Psoas muscle (tissue), 7 donors: ENCODE measurements at regions not wholly inside any gene's neighbourhood (a gene's known extent, or its start where the extent isn't known, plus 50 kb on each side); places are given as distances from the start of the nearest gene placed in this dataset.

Source experiments
- ATAC-seq, 4 donors: fragments of 200-7000 bp; cut with Tn5 transposase; one replicate each; pipeline ENCODE4 v1.9.1; 2020; ENCODE audit warnings: moderate library complexity in 3 of 4, mild to moderate bottlenecking in 2 of 4
- DNase-seq, 2 donors: peaks; one replicate each; pipeline ENCODE4 v3.0.0-alpha.2; 2020
- H3K27ac ChIP-seq: fragments of 200-600 bp; one replicate; pipeline ENCODE4 v1.8.0; 2022
- H3K27me3 ChIP-seq, 3 donors: fragments of 200-600 bp in 1 of 3; one replicate each; pipeline versions ENCODE4 v1.6.1 to v1.8.0; 2013 to 2022; ENCODE audit warnings: low read length in 2 of 3, mild to moderate bottlenecking in 2 of 3, moderate library complexity in 1 of 3; ENCODE audit not compliant: insufficient read depth in 3 of 3
- H3K36me3 ChIP-seq, 2 donors: fragments of 200-600 bp in 1 of 2; one replicate each; pipeline versions ENCODE4 v1.6.1 to v1.8.0; 2013 to 2022; ENCODE audit warnings: low read depth in 1 of 2, mild to moderate bottlenecking in 1 of 2, moderate library complexity in 1 of 2; ENCODE audit not compliant: insufficient read depth in 1 of 2
- H3K4me1 ChIP-seq: fragments of 200-600 bp; one replicate; pipeline ENCODE4 v1.8.0; 2022
- H3K4me3 ChIP-seq: fragments of 200-600 bp; one replicate; pipeline ENCODE4 v1.8.0; 2022; ENCODE audit warnings: mild to moderate bottlenecking
- H3K9me3 ChIP-seq: fragments of 200-600 bp; one replicate; pipeline ENCODE4 v1.8.0; 2022
- WGBS, 3 donors: extraction: QIAGEN DNeasy Blood & Tissue Kit; methylation state at CpG; one replicate each; pipeline versions ENCODE4 v1.1.6 to v1.1.7; 2013; 5-methylcytosine and 5-hydroxymethylcytosine counted together
- intact Hi-C, 2 donors: fragments of 100-400 bp; cut with DNase I; formaldehyde crosslinking; loops; one replicate each; pipeline versions ENCODE4 v1.11.0 to v1.14.2; 2022
- TF ChIP-seq, protein P1 (sequence below): fragments of 200-600 bp; IDR thresholded peaks from one replicate; pipeline ENCODE4 v1.8.0; 2022; ENCODE audit warnings: antibody characterized with exemption
- donor health status: healthy with polysubstance abuse.
- donor health status: DM: no; HTN: no; CAD: no; lungs with moderate emphysema.
- donor health status: Bipolar disorder and iron deficiency.
- donor health status: healthy.
- donor health status: DM: yes; HTN: yes; CAD: no.
- donor health status: DM: no; HTN: no; CAD: no.
- donor health status: DM: yes; HTN: yes; CAD: no.

- intact Hi-C loops: loop anchor here in 1 of 2 donors (5.0 to 10.0 kb wide), 2 partner anchors 292 to 384 kb away; no protein-coding TSS in a partner anchor
- Histone ChIP-seq H3K9me3 (no peaks in the 10 kb centered on the region), H3K27me3 (peaks cover 0 to 3% (median 0%) of the 10 kb centered on the region in 3 donors), H3K4me3 (peak overlapping the region; percentile 67), H3K27ac (peak overlapping the region; percentile 30), H3K4me1 (no peaks in the 10 kb centered on the region), H3K36me3 (no peaks in the 10 kb centered on the region)
- 47 to 66% (median 65%) methylated on average over 15 of the region's 15 CpGs for WGBS, 3 donors
- ATAC-seq (no peak), DNase-seq (no peak)
- TF ChIP-seq, protein P1, sequence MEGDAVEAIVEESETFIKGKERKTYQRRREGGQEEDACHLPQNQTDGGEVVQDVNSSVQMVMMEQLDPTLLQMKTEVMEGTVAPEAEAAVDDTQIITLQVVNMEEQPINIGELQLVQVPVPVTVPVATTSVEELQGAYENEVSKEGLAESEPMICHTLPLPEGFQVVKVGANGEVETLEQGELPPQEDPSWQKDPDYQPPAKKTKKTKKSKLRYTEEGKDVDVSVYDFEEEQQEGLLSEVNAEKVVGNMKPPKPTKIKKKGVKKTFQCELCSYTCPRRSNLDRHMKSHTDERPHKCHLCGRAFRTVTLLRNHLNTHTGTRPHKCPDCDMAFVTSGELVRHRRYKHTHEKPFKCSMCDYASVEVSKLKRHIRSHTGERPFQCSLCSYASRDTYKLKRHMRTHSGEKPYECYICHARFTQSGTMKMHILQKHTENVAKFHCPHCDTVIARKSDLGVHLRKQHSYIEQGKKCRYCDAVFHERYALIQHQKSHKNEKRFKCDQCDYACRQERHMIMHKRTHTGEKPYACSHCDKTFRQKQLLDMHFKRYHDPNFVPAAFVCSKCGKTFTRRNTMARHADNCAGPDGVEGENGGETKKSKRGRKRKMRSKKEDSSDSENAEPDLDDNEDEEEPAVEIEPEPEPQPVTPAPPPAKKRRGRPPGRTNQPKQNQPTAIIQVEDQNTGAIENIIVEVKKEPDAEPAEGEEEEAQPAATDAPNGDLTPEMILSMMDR: no peak
These were observed 348.5 kb upstream of the ARGLU1 start for GRCh38 chr13:106916329-106916976.

- no peak for DNase-seq
- Histone ChIP-seq H3K9me3 (no peaks in the 10 kb centered on the region), H3K4me3 (no peak overlapping the region), H3K4me1 (no peaks in the 10 kb centered on the region), H3K27me3 (peaks cover 0 to 3% (median 0%) of the 10 kb centered on the region in 3 donors), H3K36me3 (no peaks in the 10 kb centered on the region), H3K27ac (no peak overlapping the region)
- TF ChIP-seq, protein P1: no peak
- no peak for ATAC-seq
- 82 to 86% (median 85%) methylated on average over 3 of the region's 3 CpGs for WGBS, 3 donors
- intact Hi-C loops: loop anchor here in 1 of 2 donors (5.0 to 10.0 kb wide), 2 partner anchors 290 to 383 kb away; no protein-coding TSS in a partner anchor
These were observed 347.2 kb upstream of the ARGLU1 start for GRCh38 chr13:106915146-106915545.

DNA sequence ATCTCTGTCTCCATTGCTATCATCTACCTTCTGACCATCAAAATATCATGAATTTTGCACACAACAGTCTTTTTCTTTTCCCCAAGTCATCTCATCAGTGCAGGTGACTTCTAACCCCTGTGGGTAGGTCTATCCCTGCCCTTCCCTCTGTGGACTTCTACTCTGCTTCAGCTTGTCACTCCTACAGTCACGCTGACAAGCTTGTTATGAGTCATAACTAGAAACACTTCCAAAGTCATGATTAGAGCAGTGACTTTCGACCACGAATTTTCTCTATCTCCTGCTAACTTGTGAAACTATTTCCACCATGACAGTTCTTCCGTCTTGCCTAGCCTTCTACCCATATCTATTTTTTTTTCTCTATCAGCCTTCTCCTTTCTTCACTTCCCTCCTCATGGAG, 343.7 kb upstream of the ARGLU1 start:
- H3K9me3 ChIP-seq: no peaks in the 10 kb centered on the region
- no peak overlapping the region for H3K4me3 ChIP-seq
- ATAC-seq: no peak
- H3K27me3 ChIP-seq: no peaks in the 10 kb centered on the region
- no peaks in the 10 kb centered on the region for H3K36me3 ChIP-seq
- intact Hi-C loops: loop anchor here in 1 of 2 donors (10.0 kb wide), 1 partner anchor 287 kb away; no protein-coding TSS in a partner anchor
- 56 to 76% (median 62%) methylated on average over 4 of the region's 4 CpGs for WGBS, 3 donors
- no peaks in the 10 kb centered on the region for H3K4me1 ChIP-seq
- no peak overlapping the region for H3K27ac ChIP-seq
- TF ChIP-seq, protein P1: no peak
- DNase-seq: no peak

DNA sequence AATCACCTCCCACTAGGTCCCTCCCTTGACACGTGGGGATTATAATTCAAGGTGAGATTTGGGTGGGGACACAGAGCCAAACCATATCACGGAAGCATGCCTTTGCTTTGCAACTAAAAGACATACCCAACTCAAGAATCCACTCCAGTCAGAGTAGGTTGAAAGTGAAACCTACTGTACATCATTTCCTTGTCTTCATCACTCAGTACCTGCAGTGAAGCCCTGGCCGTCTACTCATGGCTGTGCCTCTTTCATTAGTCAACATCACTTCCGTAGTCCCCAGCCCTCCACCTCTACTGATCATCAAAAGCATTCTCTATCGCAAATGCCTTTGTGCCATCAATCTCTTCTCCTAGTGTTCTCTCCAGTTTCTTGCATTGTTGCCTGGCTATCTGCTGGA, 343.1 kb upstream of the ARGLU1 start:
- TF ChIP-seq, protein P1: no peak
- WGBS, 3 donors: 67 to 91% (median 73%) methylated on average over 5 of the region's 5 CpGs
- DNase-seq (no peak), ATAC-seq (no peak)
- H3K36me3 ChIP-seq: no peaks in the 10 kb centered on the region
- H3K4me1 ChIP-seq: no peaks in the 10 kb centered on the region
- intact Hi-C loops: loop anchor here in 1 of 2 donors (10.0 kb wide), 1 partner anchor 286 kb away; no protein-coding TSS in a partner anchor
- H3K27me3 ChIP-seq: no peaks in the 10 kb centered on the region
- H3K27ac ChIP-seq: no peak overlapping the region
- no peaks in the 10 kb centered on the region for H3K9me3 ChIP-seq
- H3K4me3 ChIP-seq: no peak overlapping the region
